ENCODE measurements at regions not wholly inside any gene's neighbourhood (a gene's known extent, or its start where the extent isn't known, plus 50 kb on each side); places are given as distances from the start of the nearest gene placed in this dataset.

DNA sequence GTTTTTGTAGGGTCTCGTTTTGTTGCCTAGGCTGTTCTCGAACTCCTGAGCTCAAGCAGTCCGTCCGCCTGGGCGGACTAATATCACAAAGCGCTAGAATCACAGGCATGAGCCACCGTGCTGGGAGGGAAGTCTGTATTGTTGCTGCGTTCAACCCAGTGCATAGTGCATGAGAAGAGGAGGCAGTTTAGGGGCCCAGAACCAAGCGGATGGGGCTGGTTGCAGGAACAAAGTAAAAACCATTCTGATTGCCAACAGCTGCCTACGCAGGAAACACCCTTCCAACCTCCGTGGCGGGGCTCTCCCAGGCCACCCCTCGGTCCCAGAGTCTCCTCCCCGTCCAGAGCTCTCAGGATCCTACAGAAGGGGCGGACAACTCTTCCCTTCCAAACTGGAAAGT, 87.1 kb downstream of the ANXA2R start:
- Histone ChIP-seq H3K27me3 (ENCODE audit: control insufficient read depth in 2 of 2, insufficient read depth in 2 of 2, low read length in 2 of 2) (no peaks in the 10 kb centered on the region), H3K4me1 (replicated peaks in 1 of 2; ENCODE audit: control insufficient read depth in 2 of 2, insufficient read depth in 2 of 2, low read length in 2 of 2) (peaks cover 0 to 9% of the 10 kb centered on the region in 2 experiments; a peak in 2 of 5 replicates), H4K20me1 (replicated peaks; ENCODE audit: control insufficient read depth, insufficient read depth, low read length) (no peaks in the 10 kb centered on the region), H3K79me2 (ENCODE audit: control insufficient read depth, insufficient read depth, low read length) (no peaks in the 10 kb centered on the region), H3K9ac (ENCODE audit: insufficient read depth in 1 of 2, low read depth in 2 of 2, low read length in 2 of 2) (no peak overlapping the region), H3K27ac (ENCODE audit: extremely low read depth, low read depth, low read length) (no peak overlapping the region), H3K36me3 (ENCODE audit: control insufficient read depth, insufficient read depth, low read length) (no peaks in the 10 kb centered on the region), H3K4me3 (no peak overlapping the region), H3K9me1 (ENCODE audit: control insufficient read depth, insufficient read depth, low read length) (no peaks in the 10 kb centered on the region), H2AFZ (ENCODE audit: low read depth, low read length) (0 out of 2 replicates have a peak overlapping the region, but pooled peaks have one; percentile 24), H3K4me2 (ENCODE audit: insufficient read depth, low read length) (no peak overlapping the region), H3K9me3 (replicated peaks; ENCODE audit: control insufficient read depth, insufficient read depth, low read depth, low read length) (peaks cover 16% of the 10 kb centered on the region; the same call in 1 of the 2 replicates)
- no peak for FAIRE-seq
- ChIA-PET POLR2A (no interaction called here), CTCF (ENCODE audit: low intra/inter-chr PET ratio) (no interaction called here)
- ATAC-seq = no peak
- in situ Hi-C loops (cut with MboI) = no loop called here
- TF ChIP-seq CBX3 (IDR thresholded peaks at IDR 0.05; ENCODE audit: borderline replicate concordance in 1 of 2, low read length in 2 of 2) = peak in 1 of 2 experiments; percentile 32; a peak in 1 of 3 replicates
- no peak for TF ChIP-seq AFF1 (IDR thresholded peaks at IDR 0.05; ENCODE audit: low read depth in 1 of 2, partially characterized antibody in 2 of 2)
- intact Hi-C loops (cut with micrococcal nuclease) = no loop called here
- BruUV-seq (replicated peaks) = no TSS peak
- DNase-seq (ENCODE audit: extremely low read depth in 1 of 4, low spot score in 3 of 4) = no peak
- 54% methylated on average over 15 of the region's 15 CpGs for WGBS (ENCODE audit: insufficient coverage, low coverage, missing lambda C conversion rate)

Measured in K562 (cell line).